Lung (tissue), 11 donors: ENCODE measurements at regions not wholly inside any gene's neighbourhood (a gene's known extent, or its start where the extent isn't known, plus 50 kb on each side); places are given as distances from the start of the nearest gene placed in this dataset.

Experiments used
- ATAC-seq: fragments of 200-7000 bp; cut with Tn5 transposase; one replicate; pipeline ENCODE4 v1.9.1; 2020; ENCODE audit warnings: moderate number of reproducible peaks; ENCODE audit not compliant: insufficient read depth, low FRiP score
- DNase-seq, 3 donors: peaks; one replicate each; pipeline ENCODE4 v3.0.0-alpha.2; 2013 to 2017
- H3K27ac ChIP-seq, 2 donors: one replicate each; pipeline ENCODE4 v1.5.1; 2013; ENCODE audit warnings: mild to moderate bottlenecking in 2 of 2, moderate library complexity in 2 of 2, control low read depth in 1 of 2, inconsistent platforms in 1 of 2, low read depth in 1 of 2, low read length in 1 of 2
- H3K27me3 ChIP-seq, 3 donors: one replicate each; pipeline ENCODE4 v1.5.1; 2013; ENCODE audit warnings: low read length in 2 of 3; ENCODE audit not compliant: control insufficient read depth in 3 of 3, insufficient read depth in 3 of 3
- H3K36me3 ChIP-seq, 4 donors: one replicate each; pipeline ENCODE4 v1.5.1; 2013; ENCODE audit warnings: low read length in 4 of 4, mild to moderate bottlenecking in 1 of 4, moderate library complexity in 1 of 4; ENCODE audit not compliant: control insufficient read depth in 4 of 4, insufficient read depth in 4 of 4
- H3K4me1 ChIP-seq, 5 donors: one replicate each; pipeline ENCODE4 v1.5.1; 2013; ENCODE audit warnings: low read length in 5 of 5, mild to moderate bottlenecking in 2 of 5, moderate library complexity in 1 of 5; ENCODE audit not compliant: control insufficient read depth in 5 of 5, insufficient read depth in 5 of 5
- H3K4me3 ChIP-seq: one replicate; pipeline ENCODE4 v1.5.1; 2013; ENCODE audit warnings: mild to moderate bottlenecking, control low read depth, moderate library complexity
- H3K9ac ChIP-seq, 2 donors: one replicate each; pipeline ENCODE4 v1.5.1; 2013; ENCODE audit warnings: low read length in 2 of 2, control low read depth in 1 of 2; ENCODE audit not compliant: insufficient read depth in 1 of 2
- H3K9me3 ChIP-seq, 4 donors: one replicate each; pipeline ENCODE4 v1.5.1; 2013; ENCODE audit warnings: low read length in 3 of 4, mild to moderate bottlenecking in 1 of 4, moderate library complexity in 1 of 4; ENCODE audit not compliant: control insufficient read depth in 4 of 4, insufficient read depth in 3 of 4
- WGBS, 2 donors: extraction: QIAGEN DNeasy Blood & Tissue Kit; methylation state at CpG; one replicate each; pipeline ENCODE4 v1.1.7; 2013; 5-methylcytosine and 5-hydroxymethylcytosine counted together
- TF ChIP-seq, protein P1 (sequence below): IDR thresholded peaks from 2 replicates; pipeline ENCODE4 v1.5.1; 2012; ENCODE audit warnings: mild to moderate bottlenecking; ENCODE audit errors: control extremely low read depth, extremely low read depth
- donor health status: control.
- donor health status: control.
- donor health status: Bipolar disorder and iron deficiency.
- donor health status: healthy.
- donor health status: DM: yes; HTN: yes; CAD: no.

DNA sequence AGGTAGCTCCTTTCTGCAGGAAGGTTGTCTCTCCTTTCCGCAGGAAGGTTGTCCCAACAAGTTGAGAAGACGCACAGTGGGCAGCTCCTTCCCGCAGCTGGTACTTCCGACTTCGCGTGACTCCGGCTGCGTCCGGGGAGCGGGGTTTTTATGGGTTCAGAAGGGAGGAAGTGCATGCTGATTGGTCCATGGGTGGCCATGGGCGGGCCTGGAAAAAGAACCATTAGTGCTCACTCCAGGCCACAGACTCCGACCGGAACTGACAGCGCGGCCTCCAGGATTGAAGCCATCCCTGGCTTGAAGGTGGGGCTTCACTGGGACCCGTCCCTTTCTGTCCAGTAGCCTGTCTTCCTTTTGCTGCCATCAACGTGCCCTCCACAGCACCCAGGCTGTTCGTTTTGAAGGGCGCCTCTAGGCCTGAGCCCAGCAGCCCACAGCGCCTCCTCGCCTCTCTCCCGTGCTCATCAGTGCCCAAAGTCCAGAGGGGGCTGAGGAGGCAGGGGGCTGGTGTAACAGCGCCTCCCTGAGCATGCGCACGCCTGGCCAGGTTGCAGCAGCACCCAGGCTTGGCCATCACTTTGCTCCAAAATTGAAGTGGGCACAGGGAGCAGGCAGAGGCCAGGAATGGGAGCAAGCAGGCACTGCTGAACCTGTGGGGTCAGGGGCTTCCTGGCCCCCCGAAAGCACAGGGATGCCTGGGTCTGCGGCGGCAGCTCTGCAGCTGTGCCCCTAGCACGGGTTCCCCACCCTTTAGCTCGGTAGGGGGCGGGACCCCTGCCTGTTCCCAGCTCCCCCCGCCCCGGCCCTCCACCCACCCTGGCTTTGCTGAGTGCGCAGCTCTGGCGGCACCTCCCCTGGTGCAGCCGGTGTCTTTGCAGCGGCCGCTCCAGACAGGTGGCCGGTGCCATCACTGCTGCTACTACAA is 330.6 kb upstream of the MCTP2 start:
- no peak overlapping the region for H3K9ac ChIP-seq
- ATAC-seq (no peak), DNase-seq (no peak)
- no peak overlapping the region for H3K27ac ChIP-seq
- H3K4me1 ChIP-seq: no peaks in the 10 kb centered on the region
- H3K27me3 ChIP-seq: no peaks in the 10 kb centered on the region
- H3K9me3 ChIP-seq: peaks cover 0 to 3% (median 0%) of the 10 kb centered on the region in 4 donors
- TF ChIP-seq, protein P1, sequence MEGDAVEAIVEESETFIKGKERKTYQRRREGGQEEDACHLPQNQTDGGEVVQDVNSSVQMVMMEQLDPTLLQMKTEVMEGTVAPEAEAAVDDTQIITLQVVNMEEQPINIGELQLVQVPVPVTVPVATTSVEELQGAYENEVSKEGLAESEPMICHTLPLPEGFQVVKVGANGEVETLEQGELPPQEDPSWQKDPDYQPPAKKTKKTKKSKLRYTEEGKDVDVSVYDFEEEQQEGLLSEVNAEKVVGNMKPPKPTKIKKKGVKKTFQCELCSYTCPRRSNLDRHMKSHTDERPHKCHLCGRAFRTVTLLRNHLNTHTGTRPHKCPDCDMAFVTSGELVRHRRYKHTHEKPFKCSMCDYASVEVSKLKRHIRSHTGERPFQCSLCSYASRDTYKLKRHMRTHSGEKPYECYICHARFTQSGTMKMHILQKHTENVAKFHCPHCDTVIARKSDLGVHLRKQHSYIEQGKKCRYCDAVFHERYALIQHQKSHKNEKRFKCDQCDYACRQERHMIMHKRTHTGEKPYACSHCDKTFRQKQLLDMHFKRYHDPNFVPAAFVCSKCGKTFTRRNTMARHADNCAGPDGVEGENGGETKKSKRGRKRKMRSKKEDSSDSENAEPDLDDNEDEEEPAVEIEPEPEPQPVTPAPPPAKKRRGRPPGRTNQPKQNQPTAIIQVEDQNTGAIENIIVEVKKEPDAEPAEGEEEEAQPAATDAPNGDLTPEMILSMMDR: no peak
- no peaks in the 10 kb centered on the region for H3K36me3 ChIP-seq
- no peak overlapping the region for H3K4me3 ChIP-seq
- 91 to 96% methylated on average over 39 of the region's 39 CpGs for WGBS, 2 donors

DNA sequence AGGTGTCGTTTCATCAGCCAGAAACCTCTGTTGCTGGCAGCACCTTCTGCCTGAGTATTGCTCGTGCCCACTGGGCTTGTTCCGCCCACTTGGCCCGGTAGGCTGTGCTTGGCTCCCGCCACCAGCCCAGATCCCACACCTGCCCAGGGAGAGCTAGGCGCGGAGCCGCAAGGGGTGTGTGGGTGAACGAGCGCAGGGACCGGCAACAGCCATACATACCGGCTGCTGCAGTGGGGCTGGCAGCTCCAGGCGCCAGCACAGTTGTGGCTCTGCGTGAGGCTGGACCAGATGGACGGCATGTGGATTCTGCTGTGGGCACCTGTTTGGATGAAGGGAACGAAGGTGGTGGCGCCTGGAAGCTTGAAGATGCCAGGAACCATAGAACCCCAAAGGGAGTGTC is 331.5 kb upstream of the MCTP2 start:
- DNase-seq: no peak
- no peak for ATAC-seq
- H3K9ac ChIP-seq: no peak overlapping the region
- H3K27ac ChIP-seq: no peak overlapping the region
- 90 to 96% methylated on average over 17 of the region's 17 CpGs for whole genome bisulfite sequencing, 2 donors
- H3K27me3 ChIP-seq: no peaks in the 10 kb centered on the region
- no peak overlapping the region for H3K4me3 ChIP-seq
- no peaks in the 10 kb centered on the region for H3K36me3 ChIP-seq
- H3K4me1 ChIP-seq: no peaks in the 10 kb centered on the region
- TF ChIP-seq, protein P1: no peak
- peaks cover 0 to 3% (median 0%) of the 10 kb centered on the region in 4 donors for H3K9me3 ChIP-seq

DNA sequence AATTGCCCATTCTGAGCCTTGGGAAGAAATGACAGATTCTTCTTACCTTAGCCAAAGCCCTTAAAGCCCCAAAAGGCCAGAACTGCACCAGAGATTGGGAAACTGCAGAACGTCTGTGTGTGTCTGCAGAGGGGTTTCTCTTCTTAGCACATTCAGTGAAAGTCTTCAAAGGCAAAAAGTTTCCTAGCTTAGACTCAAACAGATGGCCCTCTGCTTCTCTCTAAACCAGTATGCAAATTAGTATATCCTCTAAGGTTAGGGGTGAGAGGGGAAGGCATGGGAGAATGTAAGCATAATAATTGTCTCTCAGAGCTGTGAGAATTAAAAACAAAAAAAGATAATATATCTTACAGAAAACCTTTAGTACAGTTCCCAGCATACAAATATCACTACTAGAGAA is 334.0 kb upstream of the MCTP2 start:
- no peaks in the 10 kb centered on the region for H3K36me3 ChIP-seq
- ATAC-seq (no peak), DNase-seq (no peak)
- H3K9me3 ChIP-seq: peaks cover 0 to 3% (median 0%) of the 10 kb centered on the region in 4 donors
- 52 to 59% methylated on average over 1 of the region's 1 CpG for WGBS, 2 donors
- no peak overlapping the region for H3K4me3 ChIP-seq
- H3K27ac ChIP-seq: no peak overlapping the region
- no peaks in the 10 kb centered on the region for H3K4me1 ChIP-seq
- H3K9ac ChIP-seq: no peak overlapping the region
- no peaks in the 10 kb centered on the region for H3K27me3 ChIP-seq
- TF ChIP-seq, protein P1: no peak
